Activated CD4-positive, alpha-beta T cell treated with anti-CD3 and anti-CD28 coated beads, Interleukin-2, Interleukin-4, amounts not matched to agents 100 ng/mL and 50 ng/mL, durations not matched to agents 16 hours and 8 hours (primary cell): ENCODE measurements at regions not wholly inside any gene's neighbourhood (a gene's known extent, or its start where the extent isn't known, plus 50 kb on each side); places are given as distances from the start of the nearest gene placed in this dataset.
"Not testable (repeated sequence)": the region's sequence is repeated elsewhere in the genome, so short reads cannot be mapped to it uniquely, and the experiment has no call there.

Experiments
- DNase-seq: peaks from one replicate; pipeline ENCODE4 v3.0.0-alpha.2; 2020; ENCODE audit warnings: low spot score

DNA sequence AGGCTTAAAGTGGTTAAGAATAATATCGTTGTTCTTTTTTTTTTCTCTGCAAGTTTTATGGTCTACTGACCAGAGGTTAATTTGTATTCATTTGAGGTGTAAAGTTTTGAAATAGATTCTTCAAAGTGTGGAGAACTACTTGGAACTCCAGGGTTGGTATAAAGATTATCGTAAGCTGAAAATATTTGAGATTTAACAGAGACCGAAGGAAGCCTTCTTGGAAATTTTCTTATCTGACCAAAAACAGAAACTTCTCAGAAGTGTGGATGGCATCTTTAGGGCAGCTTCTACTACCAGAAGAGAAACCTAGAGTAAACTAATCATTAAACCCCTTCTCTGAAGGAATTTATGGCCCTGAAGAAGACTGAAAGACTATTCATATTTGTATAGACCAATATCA is 206.8 kb upstream of the MON1B start:
- DNase-seq: no peak

GRCh38 chr16:76985392-76986045 is 205.5 kb upstream of the MON1B start:
- no peak for DNase-seq

DNA sequence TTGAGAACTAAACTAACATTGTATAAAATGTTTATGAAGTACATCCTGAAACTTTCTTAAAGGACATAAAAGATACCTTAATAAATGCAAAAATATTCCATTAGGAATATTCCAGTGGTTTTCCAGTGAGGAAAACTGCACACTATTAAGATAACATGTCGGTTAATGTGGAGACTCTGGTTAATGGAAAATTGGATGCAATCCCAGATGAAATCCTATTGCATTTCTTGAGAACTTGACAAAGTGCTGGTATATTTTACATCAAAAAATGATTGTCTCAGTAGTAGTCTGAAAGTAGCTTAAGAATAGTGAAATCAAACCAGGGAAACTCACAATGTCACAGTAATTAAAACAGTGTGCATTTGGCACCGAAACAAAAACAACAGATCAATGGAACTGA is 202.5 kb upstream of the MON1B start:
- no peak for DNase-seq

DNA sequence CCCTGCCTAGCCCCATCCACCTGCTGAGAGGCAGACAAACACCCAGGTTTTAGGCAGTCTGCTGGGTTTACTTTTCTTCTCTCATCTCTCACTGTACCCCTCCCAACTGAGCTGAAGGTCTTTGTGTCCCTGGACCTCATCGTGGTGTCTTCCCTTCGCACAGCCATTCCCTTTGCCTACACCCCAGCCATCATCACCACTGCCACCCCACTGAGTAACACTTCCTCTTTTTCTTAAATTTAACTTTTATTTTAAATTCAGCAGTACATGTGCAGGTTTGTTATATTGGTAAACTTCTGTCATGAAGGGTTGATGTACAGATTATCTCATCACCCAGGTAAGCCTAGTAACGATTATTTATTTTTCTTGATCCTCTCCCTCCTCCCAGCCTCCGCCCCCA is 188.3 kb upstream of the MON1B start:
- DNase-seq: no peak

DNA sequence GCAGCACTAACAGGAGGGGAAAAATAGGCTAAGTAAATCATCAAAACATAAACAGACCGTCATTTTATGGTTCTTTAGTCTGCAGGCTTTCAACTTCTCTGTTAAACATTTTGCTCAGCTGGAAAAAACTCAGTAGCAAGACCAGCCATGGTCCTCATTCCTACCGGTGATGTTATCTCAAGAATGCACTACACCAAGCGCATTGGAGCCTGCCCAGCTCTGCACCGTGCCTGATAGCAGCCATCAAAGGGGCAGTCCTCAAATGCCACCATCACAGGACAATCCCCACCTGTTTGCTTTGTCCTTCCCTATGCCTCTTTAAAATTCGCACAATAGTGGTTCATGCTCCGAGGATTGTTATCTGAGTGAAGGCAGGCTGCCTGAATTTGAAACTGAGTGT is 181.5 kb upstream of the MON1B start:
- DNase-seq: no peak

GRCh38 chr16:77014441-77014840 is 176.5 kb upstream of the MON1B start:
- no peak for DNase-seq

DNA sequence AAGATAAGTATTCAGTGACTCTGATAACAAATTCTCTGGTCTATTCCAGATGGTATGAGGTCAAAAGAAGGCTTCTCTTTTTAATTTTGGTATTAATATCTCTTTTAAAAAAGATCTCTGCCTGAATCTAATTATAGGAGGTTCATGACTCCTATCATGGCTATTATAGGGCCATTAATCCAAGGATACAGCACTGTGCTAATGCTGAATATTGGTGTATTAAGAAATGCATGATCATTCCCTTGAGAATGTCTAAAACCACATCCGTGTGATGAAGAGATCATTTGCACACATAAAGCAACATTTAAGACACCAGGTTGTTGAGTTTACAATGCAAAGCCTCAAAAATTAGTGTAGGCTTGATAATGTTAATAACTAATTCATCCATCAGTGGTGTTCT is 160.4 kb upstream of the MON1B start:
- DNase-seq: no peak

DNA sequence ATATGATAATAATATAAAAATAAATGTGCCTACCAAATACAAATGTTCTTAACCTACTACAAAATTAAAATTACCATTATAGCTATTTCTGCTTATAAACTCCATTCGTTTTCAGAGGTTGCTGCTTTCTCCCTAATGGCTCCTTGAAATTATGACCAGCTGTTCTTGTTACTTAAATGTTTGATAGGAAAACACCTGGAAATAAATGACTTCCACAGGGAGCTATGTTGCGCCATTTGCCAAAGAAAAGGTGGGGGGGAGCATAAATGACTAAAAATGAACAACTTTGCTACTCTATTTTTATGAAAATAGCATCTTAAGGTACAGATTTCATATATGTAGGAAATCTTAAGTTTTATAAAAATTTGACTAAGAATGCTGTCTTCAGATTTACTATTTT is 157.5 kb upstream of the MON1B start:
- no peak for DNase-seq

DNA sequence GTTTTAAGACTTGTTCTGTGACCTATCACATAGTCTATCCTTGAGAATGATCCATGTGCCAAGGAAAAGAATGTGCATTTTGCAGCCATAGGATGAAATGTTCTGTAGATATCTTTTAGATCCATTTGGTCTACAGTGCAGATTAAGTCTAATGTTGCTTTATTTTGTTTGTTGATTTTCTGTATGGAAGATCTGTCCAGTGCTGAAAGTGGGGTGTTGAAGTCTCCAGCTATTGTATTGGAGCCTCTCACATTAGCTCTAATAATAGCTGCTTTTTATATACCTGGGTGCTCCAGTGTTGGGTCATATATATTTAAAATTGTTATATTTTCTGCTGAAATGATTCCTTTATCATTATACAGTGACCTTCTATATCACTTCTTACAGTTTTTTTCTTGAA is 155.6 kb upstream of the MON1B start:
- no peak for DNase-seq

- DNase-seq: no peak
Observed at GRCh38 chr16:77037696-77038347, 153.2 kb upstream of the MON1B start.

GRCh38 chr16:77041468-77041867 is 149.5 kb upstream of the MON1B start:
- DNase-seq: no peak

GRCh38 chr16:77043076-77043475 is 147.9 kb upstream of the MON1B start:
- DNase-seq: peak; percentile 8

DNA sequence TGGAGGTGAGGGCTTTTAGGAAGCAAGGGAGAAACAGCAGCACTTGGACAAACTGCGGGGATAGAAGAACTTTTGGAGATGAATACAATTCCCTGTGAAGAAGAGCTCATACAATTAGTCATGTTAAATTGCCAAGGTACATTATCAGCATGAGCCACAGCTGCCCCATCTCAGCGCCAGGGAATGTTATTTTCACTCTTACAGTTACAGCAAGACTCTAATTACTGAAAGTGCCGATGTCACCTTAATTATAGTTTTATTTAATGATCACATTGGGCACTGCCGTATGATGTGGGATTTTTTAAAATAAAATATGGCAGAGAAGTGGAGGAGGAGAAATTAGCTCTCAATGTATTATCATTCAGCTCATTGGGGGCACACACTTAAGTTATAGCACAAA is 144.8 kb upstream of the MON1B start:
- no peak for DNase-seq

GRCh38 chr16:77048085-77048484 is 142.9 kb upstream of the MON1B start:
- no peak for DNase-seq

- no peak for DNase-seq
Observed at GRCh38 chr16:77049577-77049976, 141.4 kb upstream of the MON1B start.

DNA sequence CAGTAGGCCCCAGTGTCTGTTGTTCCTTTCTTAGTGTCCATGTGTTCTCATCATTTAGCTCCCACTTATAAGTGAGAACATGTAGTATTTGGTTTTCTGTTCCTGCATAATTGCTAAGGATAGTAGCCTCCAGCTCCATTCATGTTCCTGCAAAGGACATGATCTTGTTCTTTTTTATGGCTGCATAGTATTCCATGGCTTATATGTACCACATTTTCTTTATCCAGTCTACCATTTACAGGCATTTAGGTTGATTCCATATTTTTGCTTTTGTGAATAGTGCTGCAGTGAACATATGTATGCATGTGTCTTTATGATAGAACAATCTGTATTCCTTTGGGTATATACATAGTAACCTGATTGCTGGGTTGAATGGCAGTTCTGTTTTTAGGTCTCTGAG is 134.4 kb upstream of the MON1B start:
- not testable (repeated sequence) for DNase-seq

DNA sequence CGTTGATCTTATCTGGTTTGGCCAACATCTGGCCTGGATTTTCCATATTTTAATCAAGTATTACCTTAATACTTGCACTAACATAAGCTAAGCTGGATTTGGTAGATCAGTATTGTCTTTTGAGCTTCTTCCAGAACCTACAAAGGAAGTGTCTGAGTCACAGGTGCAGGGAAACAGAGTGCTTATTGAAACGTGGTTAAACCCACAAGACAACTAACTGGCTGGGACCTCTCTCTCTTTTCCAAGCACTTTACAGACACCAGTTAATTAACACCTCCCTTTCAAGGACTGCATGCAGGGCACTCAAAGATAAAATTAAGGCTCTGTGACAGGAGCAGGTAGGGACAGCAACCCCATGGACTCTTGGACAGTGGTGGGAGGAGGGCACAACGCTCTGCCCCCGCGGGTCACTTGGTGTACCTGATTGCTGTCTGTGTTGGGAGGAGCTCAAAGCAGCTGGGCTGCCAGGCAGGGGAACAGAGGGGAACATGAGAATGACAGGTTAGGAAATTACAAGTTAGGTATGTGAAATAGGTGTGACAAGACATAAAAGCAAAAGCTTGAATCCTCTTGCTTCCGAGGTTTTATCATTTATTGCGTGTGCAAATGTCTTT is 133.7 kb upstream of the MON1B start:
- no peak for DNase-seq

DNA sequence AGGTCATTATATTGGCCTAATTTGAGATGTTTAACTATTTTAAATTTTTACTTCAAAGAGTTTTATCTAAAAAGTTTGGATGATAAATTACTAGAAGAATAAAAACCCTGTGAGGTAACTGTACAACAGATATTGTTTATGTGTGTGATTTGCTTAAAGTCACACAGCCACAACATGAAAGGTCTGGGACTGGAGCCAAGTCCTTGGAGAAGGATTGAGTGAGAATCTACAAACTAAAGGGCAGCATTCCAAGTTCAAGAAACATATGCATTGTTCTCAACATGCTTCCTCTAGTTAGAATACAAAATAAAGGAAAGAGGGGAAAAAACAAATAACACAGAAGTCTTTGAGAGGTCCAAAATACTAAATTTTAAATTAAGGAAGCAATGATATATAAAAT is 131.5 kb upstream of the MON1B start:
- no peak for DNase-seq

GRCh38 chr16:77060614-77061013 is 130.4 kb upstream of the MON1B start:
- DNase-seq: no peak

GRCh38 chr16:77062878-77063675 is 127.9 kb upstream of the MON1B start:
- DNase-seq: no peak

GRCh38 chr16:77063676-77064016 is 127.3 kb upstream of the MON1B start:
- DNase-seq: no peak

- no peak for DNase-seq
Observed at GRCh38 chr16:77064037-77064436, 127.0 kb upstream of the MON1B start.

DNA sequence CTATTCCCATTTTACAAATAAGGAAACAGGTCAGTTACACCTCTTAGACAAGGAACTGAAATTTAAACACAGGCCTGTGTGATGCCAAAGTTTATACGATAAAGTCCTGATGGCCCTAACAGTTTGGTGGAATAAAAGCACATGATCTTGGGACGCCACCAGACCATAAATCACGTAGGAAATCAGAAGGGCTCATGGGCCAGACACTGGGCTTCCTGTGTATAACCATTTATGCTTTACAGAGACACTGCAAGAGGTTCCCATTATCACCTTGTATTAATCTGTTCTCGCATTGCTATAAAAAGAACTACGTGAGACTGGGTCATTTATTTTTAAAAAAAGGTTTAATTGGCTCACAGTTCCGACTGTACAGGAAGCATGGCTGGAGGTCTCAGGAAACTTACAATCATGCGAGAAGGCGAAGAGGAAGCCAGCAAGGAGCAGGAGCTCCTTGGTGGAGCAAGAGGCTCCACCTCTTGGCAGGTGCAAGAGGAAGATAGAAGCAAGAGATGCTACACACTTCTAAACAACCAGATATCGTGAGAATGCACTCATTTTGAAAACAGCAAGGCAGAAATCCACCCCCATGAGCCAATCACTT is 124.0 kb upstream of the MON1B start:
- DNase-seq: no peak
